Esophagus squamous epithelium (tissue), 4 donors: ENCODE measurements at regions not wholly inside any gene's neighbourhood (a gene's known extent, or its start where the extent isn't known, plus 50 kb on each side); places are given as distances from the start of the nearest gene placed in this dataset.

Experiments used
- CTCF ChIP-seq, 6 experiments: fragments of 450-650 bp in 4 of 6; fragments of 200-600 bp in 2 of 6; sonication (generic) in 2 of 6; IDR thresholded peaks; one replicate each; pipeline ENCODE4 v1.5.1; 2016 to 2019; ENCODE audit warnings: antibody characterized with exemption in 6 of 6, mild to moderate bottlenecking in 4 of 6, moderate library complexity in 4 of 6
- POLR2A ChIP-seq, 4 donors: fragments of 450-650 bp; IDR thresholded peaks; one replicate each; pipeline ENCODE4 v1.6.1; 2017; ENCODE audit warnings: antibody characterized with exemption in 4 of 4, mild to moderate bottlenecking in 4 of 4, moderate library complexity in 3 of 4

GRCh38 chr2:78564666-78565065, 460.8 kb upstream of the REG3G start:
- TF ChIP-seq CTCF (IDR thresholded peaks at IDR 0.05): no peak
- no peak for TF ChIP-seq POLR2A (IDR thresholded peaks at IDR 0.05)
